ENCODE measurements at regions not wholly inside any gene's neighbourhood (a gene's known extent, or its start where the extent isn't known, plus 50 kb on each side); places are given as distances from the start of the nearest gene placed in this dataset.

GRCh38 chr13:111610081-111610480 is 289.6 kb downstream of the TEX29 start (continued):
- TF ChIP-seq FOXJ3 (CRISPR knock-in tag; IDR thresholded peaks at IDR 0.05) = no peak
- no peak for TF ChIP-seq JUND (IDR thresholded peaks at IDR 0.05)

- ChIA-PET POLR2A (no interaction called here), CTCF (no interaction called here)
- DNase-seq = no peak
- H3K36me3 ChIP-seq (replicated peaks in 1 of 2; ENCODE audit: control insufficient read depth in 1 of 2, insufficient read depth in 2 of 2, low read length in 1 of 2) = no peaks in the 10 kb centered on the region
- no peak overlapping the region for H3K9ac ChIP-seq
- H2AFZ ChIP-seq (ENCODE audit: low read depth) = no peak overlapping the region
- H3K4me3 ChIP-seq (ENCODE audit: low read depth in 2 of 2, low read length in 1 of 2) = no peak overlapping the region
- H3F3A ChIP-seq (replicated peaks; ENCODE audit: insufficient read depth) = no peaks in the 10 kb centered on the region
- H3K4me2 ChIP-seq = no peak overlapping the region
- no peaks in the 10 kb centered on the region for H3K4me1 ChIP-seq (ENCODE audit: control insufficient read depth in 1 of 2, insufficient read depth in 2 of 2, low read depth in 1 of 2, low read length in 1 of 2)
- H4K20me1 ChIP-seq (ENCODE audit: insufficient read depth) = no peaks in the 10 kb centered on the region
- no peaks in the 10 kb centered on the region for H3K9me2 ChIP-seq
- no peaks in the 10 kb centered on the region for H3K79me2 ChIP-seq (ENCODE audit: insufficient read depth)
- H3K27ac ChIP-seq (ENCODE audit: low read depth in 2 of 2, low read length in 1 of 2) = no peak overlapping the region
- H3K9me3 ChIP-seq = no peaks in the 10 kb centered on the region
- no peaks in the 10 kb centered on the region for H3K27me3 ChIP-seq (ENCODE audit: insufficient read depth)
- TF ChIP-seq JUND (IDR thresholded peaks at IDR 0.05) = no peak
- no peak for TF ChIP-seq RAD21 (IDR thresholded peaks at IDR 0.05; ENCODE audit: low read length)
- no peak for TF ChIP-seq EP300 (IDR thresholded peaks at IDR 0.05; ENCODE audit: borderline replicate concordance in 1 of 2, low read depth in 1 of 2, low read length in 1 of 2)
- WGBS (ENCODE audit: low lambda C conversion rate) = 5% methylated on average over 6 of the region's 6 CpGs
Measured at GRCh38 chr13:111610879-111611278, 290.4 kb downstream of the TEX29 start.

DNA sequence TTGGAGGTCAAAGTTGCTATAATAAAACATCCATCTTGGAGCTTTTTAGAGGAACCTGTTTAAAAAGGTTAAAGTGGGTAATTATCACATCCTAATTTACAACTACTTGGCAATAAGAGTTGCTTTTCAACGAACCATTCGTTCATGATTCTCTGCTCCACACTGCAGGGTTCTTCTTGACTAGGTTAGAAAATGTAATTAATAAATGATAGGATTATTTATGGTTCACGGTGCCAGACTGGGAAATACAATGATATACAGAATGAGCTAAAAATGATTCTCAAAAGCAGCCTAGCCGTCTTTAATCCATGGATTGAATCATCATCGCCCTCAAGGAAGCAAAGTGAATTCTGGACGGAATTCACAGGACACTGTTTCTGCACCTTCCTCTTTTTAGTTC is 291.2 kb downstream of the TEX29 start:
- Histone ChIP-seq H3K27me3 (ENCODE audit: insufficient read depth) (no peaks in the 10 kb centered on the region), H3F3A (replicated peaks; ENCODE audit: insufficient read depth) (no peaks in the 10 kb centered on the region), H3K9ac (no peak overlapping the region), H3K27ac (ENCODE audit: low read depth in 2 of 2, low read length in 1 of 2) (no peak overlapping the region), H3K4me3 (ENCODE audit: low read depth in 2 of 2, low read length in 1 of 2) (no peak overlapping the region), H3K4me1 (ENCODE audit: control insufficient read depth in 1 of 2, insufficient read depth in 2 of 2, low read depth in 1 of 2, low read length in 1 of 2) (no peaks in the 10 kb centered on the region), H3K4me2 (no peak overlapping the region), H3K9me3 (no peaks in the 10 kb centered on the region), H2AFZ (ENCODE audit: low read depth) (no peak overlapping the region), H3K79me2 (ENCODE audit: insufficient read depth) (no peaks in the 10 kb centered on the region), H4K20me1 (ENCODE audit: insufficient read depth) (no peaks in the 10 kb centered on the region), H3K9me2 (no peaks in the 10 kb centered on the region), H3K36me3 (replicated peaks in 1 of 2; ENCODE audit: control insufficient read depth in 1 of 2, insufficient read depth in 2 of 2, low read length in 1 of 2) (no peaks in the 10 kb centered on the region)
- ChIA-PET CTCF (no interaction called here), POLR2A (no interaction called here)
- no peak for DNase-seq
- TF ChIP-seq GATA2 (CRISPR knock-in tag; IDR thresholded peaks at IDR 0.05) (no peak), FOXM1 (IDR thresholded peaks at IDR 0.05; ENCODE audit: low read depth) (no peak), SMC3 (IDR thresholded peaks at IDR 0.05; ENCODE audit: low read depth, low read length) (no peak), ZBTB33 (IDR thresholded peaks at IDR 0.05; ENCODE audit: borderline replicate concordance, low read depth) (no peak), REST (IDR thresholded peaks at IDR 0.05; ENCODE audit: low read depth, low read length) (no peak)
- 3% methylated on average over 6 of the region's 6 CpGs for WGBS (ENCODE audit: low lambda C conversion rate)

Measured in SK-N-SH (cell line).